HG02973 (cell line): ENCODE measurements at regions not wholly inside any gene's neighbourhood (a gene's known extent, or its start where the extent isn't known, plus 50 kb on each side); places are given as distances from the start of the nearest gene placed in this dataset.

ENCODE experiments used
- ATAC-seq: cut with Tn5 transposase; IDR thresholded peaks from one replicate; pipeline ENCODE4 v1.9.1; 2021; ENCODE audit warnings: moderate library complexity; ENCODE audit not compliant: unreplicated experiment

- ATAC-seq: no peak
Observed at GRCh38 chr16:80309178-80309577, 231.6 kb upstream of the DYNLRB2 start.

DNA sequence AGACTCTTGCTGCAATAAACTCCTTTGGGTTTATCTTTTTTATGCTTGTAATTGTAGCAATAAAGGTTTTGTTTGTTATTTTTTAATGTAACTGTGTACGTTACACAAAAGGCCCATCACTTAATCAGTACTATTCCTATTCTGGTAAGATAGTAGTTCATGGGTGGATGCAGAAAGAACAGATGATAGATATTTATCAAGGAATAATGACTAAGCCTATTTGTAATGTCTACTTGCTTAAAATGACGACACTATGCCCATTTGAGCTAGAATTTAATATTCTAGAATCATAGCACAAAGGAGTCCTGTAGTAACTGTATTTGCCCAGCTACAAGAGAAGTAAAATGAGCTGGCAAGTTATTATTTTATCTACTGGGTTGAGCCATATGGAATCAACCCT lies 235.4 kb upstream of the DYNLRB2 start:
- ATAC-seq: no peak

DNA sequence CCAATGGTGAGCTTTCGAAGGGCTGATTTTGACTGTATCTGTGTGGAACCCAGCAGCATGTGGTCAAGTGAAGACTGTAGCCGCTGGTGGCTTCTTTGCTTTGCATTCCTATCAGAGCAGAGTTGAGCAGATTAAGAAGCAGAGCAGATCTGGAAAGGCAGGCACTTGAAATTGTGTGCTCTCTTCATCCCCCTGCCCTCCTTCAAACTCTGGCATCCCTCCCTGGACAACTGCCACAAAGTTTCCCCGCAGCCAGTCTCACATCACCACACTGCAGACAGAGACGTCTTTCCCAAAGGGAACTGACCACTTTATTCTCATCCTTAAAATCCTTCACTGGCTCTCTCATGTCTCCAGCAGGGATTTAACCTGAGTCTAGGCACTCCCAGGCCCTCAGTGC lies 237.1 kb upstream of the DYNLRB2 start:
- ATAC-seq: no peak

GRCh38 chr16:80300876-80301275 lies 239.9 kb upstream of the DYNLRB2 start:
- ATAC-seq: no peak

GRCh38 chr16:80300456-80300855 lies 240.3 kb upstream of the DYNLRB2 start:
- ATAC-seq: no peak

DNA sequence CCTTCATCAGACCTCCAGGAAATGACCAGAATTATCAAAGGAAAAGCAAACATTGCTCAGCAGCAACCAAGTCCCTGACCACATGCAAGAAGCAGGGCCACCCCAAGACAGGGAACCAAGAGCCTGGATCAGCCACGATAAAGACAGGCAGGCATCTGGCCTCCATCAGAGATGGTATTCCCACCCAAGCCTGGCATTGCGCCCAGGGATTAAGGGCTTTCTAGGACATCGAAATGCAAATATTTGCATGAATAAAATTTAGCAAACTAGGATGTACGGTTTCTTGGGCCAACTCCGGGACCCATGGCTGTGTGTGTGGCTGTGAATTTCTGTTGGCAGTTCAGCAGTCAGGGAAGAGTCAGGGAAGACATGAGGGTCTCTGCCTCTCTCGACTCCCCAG lies 241.4 kb upstream of the DYNLRB2 start:
- no peak for ATAC-seq

DNA sequence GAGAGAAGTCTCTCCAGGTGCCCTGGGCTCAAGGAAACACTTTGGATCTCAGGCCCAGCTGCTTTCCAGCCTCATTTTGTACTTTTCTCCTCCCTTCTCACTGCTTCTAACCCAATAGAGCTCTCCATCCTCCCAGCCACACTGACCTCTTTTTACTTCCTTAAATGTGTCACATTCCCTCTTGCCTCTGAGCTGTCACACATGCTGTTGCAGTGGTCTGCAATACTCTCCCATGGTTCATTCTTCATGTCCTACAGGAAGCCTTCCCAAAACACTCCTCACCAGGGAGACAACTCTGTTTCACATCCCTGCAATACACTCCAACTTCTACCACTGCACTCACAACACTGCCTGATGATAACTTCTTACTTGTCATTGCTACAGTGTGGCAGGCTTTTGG lies 242.1 kb upstream of the DYNLRB2 start:
- no peak for ATAC-seq

- ATAC-seq: no peak
Observed at GRCh38 chr16:80296034-80296433, 244.8 kb upstream of the DYNLRB2 start.

DNA sequence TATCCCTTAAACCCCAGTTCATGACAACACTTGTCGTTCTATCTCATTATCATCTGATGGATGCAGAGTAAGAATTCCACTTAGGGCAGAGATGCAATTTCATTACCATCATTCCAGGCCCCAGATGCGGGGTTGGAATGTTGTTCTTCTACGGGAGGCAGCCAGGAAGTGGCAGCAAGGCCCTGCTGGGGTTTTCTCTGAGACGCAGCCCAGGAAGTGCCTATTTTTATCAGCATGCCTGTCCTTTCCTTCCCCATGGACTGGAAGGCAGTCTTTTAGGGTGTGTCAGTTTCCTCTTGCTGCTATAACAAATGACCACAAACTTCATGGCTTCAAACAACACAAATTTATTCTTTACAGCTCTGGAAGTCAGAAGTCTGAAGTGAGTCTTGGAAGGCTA lies 246.6 kb upstream of the DYNLRB2 start:
- ATAC-seq: no peak

GRCh38 chr16:80288616-80289015 lies 252.2 kb upstream of the DYNLRB2 start:
- ATAC-seq: no peak

DNA sequence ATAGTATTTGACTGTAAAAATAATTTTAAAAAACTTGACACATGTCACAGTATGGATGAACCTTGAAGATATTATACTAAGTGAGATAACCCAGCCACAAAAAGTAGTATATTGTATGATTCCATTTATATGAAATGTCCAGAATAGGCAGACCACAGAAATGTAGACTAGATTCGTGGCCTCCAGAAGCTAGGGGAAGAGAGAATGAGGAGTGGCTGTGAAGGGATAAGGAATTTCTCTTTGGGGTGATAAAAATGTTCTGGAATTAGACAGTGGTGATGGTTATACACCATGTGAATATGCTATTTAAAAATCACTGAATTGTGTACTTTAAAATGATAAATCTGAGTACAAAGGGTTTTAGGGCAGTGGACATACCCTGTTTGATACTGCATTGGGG lies 253.1 kb upstream of the DYNLRB2 start:
- no peak for ATAC-seq

GRCh38 chr16:80285104-80285503 lies 255.7 kb upstream of the DYNLRB2 start:
- no peak for ATAC-seq

DNA sequence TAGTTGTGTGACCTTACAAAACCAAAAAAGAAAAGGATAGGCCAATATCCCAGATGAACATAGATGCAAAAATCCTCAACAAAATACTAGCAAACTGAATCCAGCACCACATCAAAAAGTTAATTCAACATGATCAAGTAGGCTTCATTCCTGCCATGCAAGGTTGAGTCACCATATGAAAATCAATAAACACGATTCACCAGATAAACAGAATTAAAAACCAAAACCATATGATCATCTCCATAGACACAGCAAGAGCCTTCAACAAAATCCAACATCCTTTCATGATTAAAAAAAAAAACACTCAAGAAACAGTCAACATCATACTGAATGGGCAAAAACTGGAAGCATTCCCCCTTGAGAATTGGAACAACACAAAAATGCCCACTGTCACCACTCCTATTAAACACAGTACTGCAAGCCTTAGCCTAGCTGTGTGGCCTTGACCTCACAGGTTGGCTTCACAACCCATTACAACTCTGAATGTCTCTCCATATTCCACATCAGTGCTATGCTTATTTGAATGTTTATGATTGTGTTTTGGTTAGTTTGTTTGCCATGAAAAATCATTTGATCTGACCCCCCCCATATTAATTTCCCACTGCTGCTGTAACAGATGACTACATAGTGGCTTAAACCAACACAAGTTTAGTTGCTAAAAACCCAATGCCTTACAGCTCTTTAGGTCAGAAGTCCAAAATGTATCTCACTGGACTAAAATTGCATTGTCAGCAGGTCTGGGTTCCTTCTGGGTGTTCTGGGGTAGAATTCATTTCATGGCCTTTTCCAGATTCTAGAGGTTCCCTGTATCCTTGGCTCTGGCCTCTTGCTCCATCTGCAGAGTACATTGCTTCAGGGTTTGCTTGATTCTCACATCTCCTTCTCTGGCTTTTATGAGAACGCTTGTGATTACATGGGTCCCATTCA lies 257.1 kb upstream of the DYNLRB2 start:
- ATAC-seq: no peak

DNA sequence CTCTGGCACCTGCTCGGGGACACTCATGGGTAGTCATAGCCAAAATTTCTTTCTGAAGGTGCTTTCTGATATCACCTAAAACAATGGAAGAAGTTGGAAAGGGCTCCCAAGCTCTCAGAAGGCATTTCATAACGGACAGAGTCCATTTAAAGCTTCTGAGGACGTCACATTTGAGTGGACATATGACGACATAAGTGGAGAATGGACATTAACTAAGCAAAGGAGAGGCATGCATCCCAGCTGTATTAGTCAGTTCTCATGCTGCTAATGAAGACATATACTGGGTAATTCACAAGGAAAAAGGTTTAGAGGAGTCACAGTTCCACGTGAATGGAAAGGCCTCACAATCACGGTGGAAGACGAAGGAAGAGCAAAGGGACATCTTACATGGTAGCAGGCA lies 260.2 kb upstream of the DYNLRB2 start:
- no peak for ATAC-seq

DNA sequence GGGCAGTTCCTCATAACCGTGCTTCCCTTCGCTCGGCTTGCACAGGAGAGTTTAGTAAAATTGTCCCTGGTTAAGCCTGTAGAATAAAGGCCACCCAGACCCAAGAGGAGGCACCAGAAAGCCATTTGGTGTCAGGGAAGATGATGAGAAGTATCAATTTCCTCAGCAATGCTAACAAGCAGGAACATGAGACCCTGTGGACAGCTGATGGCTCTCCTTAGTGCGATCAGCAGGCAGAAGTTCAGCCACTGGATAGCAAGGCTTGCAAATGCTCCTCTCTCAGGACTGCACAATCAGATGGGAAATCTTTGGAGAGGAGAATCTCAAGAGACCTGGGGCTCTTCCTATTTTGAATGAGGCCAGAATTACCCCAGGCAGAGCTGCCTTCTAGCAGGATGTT lies 261.1 kb upstream of the DYNLRB2 start:
- ATAC-seq: no peak

GRCh38 chr16:80277182-80277581 lies 263.6 kb upstream of the DYNLRB2 start:
- ATAC-seq: no peak

DNA sequence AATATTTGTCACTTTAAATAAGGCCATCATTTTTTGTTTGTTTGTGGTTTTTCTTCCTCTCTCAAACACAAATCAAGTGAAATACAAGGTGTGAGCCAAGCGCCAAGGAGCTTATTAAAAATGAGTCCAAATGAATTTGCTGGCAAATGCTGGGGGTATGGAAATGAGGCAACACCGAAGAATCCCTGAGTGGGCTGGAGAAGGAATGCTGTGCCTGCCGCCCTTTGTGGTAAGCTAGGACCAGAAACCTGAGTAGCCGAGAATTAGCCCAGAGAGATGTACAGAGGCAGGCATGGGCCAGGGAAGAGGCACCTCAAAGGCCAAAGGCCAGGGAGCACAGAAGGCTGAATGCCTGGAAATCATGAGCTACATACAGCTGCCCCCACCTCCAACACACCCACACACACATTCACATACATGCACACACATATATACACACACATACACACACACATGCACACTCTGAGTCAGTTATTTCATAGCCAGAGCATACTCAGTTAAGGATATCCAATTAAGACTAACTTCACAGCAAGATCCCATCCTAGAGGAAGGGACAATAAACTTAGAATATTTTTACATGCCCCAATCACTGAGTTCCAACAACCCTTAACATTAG lies 266.1 kb upstream of the DYNLRB2 start:
- ATAC-seq: no peak

DNA sequence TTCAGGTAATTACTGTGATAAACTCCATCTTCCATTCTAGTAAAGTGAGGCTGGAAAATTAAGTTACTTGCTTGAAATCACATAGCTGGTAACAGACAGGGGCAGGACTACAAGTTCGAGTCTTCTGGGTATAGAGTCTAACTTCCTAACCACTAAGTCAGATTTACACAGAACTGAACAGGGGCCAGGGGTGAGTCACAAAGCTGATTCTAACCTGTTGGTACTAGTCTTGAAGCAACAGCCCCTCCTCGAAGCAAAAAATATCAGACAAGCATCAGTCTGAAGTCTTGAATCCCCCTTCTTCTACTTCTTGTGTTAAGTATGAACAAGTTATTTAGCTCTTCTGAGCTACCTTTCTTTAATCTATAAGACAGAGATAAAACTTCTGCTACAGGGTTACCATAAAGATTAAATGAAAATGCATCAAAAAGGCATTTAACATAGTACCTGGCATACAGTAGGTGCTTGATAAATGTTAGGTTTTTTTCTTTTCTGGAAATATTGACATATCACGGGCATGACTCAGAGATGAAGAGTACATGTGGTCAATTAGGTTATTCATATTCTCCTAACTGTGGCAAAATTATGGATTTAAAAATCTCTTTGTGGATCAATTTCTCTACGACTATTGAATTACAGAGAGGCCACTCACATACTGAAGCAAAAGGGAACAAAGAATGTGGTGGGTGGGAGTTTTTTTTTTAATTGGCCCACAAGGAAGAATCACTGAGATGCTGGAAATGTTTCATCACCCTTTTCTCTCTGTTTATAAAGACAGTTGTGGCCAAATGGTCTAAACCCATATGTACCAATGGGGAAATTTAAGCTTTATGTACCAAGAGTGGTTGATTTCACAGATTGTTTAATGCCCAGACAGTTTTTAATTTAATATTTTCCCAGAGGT lies 266.9 kb upstream of the DYNLRB2 start:
- ATAC-seq: no peak

- no peak for ATAC-seq
Observed at GRCh38 chr16:80265624-80266306, 275.0 kb upstream of the DYNLRB2 start.

DNA sequence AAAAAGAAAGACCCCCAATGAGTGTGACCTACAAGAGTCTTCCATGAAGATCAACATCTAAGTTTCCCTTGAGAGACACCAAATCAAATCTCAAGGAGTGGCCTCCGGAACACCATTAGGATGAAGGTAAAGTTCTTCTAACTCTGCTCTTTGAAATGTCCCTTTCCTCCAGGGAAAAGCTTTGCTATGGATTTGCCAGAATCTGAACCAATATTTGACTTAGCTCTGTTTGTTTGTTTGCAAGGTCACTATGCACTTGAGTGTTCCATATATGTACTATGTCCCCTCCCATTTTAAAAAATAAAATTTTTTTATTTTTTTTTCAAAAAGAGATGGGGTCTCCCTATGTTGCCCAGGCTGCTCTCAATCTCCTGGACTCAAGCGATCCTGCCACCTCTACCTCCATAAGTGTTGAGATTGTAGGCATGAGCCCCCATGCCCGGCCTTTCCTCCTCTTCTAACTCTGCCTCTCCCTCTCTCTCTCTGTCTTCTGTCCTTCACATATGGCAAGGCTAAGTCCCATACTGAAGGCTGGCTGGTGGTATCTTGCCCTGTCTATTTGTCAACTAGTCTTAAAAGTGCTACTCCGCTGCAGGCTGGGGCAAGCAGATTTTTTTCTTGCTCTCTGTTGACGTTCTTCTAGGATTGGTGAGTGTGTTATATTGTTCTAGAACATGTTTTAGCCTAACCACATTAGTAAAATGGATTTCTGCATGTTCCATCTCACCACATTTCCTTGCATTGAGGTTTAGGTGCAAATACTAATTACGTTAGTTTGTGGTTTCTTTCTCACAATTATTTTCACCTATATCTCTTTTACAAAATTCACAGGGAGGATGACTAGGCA lies 276.7 kb upstream of the DYNLRB2 start:
- ATAC-seq: no peak
